8988T (cell line): ENCODE measurements at regions not wholly inside any gene's neighbourhood (a gene's known extent, or its start where the extent isn't known, plus 50 kb on each side); places are given as distances from the start of the nearest gene placed in this dataset.

ENCODE experiments used
- DNase-seq: peaks from one replicate; pipeline ENCODE4 v3.0.0; 2011

DNA sequence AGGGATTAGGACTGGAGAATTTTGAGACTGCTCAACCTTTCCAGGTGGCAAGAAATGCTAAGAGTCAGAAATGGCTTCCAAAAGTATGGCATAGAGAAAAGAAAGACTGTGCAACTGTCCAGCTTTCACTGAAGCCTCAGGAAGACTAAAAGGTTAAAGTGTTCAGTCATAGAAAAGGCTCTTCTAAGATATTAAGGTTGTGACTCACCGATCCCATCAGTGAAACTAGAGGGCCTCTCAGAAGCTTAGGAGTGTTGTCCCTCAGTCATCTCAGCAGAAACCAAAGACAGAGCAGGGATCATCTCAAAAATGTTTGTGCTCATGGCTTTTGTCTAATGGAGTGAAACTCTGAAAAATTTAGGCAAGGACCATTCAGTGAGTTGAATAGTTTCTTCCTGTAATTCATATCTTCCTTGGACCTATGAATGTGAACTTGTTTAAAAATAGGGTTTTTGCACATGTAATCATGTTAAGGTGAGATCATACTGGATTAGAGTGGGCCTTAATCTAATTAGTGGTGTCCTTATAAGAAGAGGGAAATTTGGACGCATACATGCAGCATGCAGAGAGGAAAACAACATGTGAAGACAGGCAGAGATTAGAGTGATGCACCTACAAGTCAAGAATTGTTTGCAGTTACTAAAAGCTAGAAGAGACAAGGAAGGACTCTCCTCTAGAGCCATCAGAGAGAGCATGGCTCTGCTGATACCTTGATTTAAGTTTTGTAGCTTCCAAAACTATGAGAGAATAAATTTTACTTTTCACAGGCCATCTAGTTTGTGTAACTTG, 71.3 kb downstream of the RPE65 start:
- DNase-seq: no peak

DNA sequence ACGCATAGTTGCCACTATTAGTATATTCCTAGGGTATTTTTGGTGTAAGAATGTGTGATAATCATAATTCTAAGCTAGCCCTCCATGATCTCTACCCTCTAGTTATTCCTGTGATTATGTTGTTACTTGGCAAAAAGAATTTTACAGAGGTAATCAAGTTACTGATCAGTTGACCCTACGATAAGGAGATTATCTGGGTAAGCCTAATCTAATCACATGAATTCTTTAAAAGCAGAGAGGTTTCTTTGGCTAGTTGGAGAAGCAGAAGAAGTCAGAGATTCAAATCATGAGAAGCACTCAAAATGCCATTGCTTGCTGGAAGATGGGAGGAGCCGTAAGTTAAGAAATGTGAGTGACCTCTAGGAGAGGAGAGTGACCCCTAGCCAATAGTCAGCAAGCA, 72.7 kb downstream of the RPE65 start:
- no peak for DNase-seq

DNA sequence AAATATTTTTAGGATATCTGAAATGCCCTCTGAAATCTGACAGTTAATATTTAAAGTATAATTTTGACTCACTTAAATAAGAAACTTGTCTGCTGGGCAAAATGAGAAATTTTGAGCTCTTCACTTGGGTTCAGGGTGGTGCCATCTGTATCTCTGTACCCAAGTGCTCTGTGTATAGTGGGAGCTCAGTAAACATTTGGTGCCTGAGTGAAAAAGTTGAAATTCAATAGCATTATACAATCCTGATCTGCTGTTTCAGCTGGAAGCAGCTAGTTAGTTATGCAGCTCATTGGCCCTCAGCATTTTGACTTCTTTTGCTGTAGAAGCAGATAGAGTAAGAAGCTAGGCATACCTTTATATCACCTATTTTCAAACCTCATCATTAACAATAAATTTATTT, 73.3 kb downstream of the RPE65 start:
- DNase-seq: no peak

DNA sequence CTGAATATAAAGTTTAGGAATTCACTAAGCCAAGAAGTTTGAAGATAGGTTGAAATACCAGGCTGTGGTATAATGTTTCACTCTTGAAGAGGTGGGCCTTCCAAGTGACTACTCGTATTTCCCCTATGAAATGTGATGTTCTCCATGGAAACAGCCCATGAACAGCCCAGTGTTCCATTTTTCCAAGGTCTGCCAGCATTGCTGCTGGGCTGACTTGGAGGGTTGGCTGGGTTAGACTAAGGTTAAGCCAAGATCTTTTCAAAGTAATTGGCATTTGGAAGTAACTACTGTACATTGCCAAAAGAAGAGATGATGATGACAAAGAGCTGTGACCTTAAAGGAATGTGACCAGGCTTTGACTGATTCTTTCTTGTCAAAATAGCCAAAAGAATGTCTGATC, 73.8 kb downstream of the RPE65 start:
- no peak for DNase-seq

DNA sequence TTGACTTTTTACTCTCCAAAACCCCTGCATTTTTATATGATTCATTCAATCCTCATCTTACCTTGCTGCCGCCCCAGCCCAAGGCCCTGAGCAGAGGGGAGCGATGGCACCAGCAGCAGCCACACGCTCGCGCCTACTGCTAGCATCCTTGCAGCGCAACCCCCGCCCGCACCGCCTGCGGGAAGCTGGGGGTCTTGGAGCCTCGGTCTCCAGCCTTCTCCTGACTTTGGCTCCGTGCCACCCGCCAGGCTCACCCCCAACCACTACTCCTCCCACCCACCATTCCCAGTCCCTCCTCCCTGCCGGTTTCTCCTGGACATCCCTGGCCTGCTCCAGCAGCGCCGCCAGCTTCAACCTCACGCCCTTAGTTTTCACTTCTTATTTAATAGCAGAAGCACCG, 76.6 kb downstream of the RPE65 start:
- no peak for DNase-seq

DNA sequence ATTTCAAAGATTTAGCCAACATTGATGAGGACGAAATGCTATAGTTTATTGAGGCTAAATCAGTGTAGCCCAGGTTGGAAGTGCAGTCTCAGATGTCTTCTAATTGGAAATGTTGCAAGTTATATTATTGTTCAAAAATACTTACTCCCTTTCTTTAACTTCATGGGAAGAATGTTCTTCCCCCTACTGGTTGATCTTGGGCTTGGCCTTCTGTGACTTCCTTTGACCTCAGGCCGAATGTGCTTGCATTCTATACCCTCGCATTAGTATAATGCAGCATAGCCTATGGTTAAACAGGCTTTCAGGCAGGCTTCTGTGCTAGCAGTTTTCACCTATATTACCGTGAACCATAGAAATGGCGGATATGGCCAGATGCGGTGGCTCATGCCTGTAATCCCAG, 77.3 kb downstream of the RPE65 start:
- DNase-seq: no peak

DNA sequence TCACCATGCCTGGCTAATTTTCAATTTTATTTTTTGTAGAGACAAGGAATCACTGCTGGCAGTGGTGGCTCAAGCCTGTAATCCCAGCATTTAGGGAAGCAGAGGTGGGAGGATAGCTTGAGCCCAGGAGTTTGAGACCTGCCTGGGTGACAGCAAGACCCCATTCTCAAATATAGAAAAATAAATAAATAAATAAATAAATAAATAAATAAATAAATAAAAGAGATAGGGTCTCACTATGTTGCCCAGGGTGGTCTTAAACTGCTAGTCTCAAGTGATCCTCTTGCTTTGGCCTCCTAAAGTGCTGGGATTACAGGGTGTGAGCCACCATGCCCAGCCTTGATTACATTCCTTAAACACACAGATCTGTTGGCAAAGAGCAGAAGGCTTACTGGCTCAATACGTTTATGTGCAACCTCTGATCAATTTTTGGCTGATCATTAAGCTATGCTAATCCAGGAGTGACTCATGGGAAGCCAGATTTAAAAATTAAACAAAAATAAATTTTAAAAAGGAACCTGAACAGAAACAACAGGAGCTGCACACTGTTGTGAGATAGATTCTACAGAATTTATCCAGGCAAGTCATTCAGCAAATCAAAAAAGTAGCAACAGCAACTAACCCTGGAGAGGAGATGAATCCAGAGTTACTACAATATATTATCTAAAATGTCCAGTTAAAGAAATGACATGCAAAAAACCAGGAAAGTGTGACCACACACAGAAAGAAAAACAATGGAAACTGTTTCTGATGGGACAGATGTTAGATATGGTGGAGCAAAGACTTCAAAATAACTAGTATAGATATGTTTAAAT, 79.4 kb downstream of the RPE65 start:
- DNase-seq: no peak

DNA sequence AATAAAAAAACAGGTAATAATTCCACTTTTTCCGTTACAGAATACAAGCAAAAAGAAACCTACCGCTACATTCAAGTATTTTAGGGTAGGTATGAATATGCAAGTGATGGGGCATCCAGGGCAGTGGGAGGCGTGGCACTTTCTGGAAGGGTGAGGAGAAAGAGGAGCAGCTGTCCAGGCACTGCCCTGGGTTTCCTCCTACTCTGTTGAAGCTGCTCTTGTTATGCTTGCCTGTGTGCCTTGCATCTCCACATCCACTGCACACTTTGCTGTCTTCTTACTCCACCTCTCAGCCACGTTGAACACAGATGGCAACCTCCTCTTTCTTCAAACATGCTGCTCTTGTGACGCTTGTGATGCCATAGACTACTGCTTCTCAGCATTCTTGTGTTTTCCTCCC, 83.2 kb downstream of the RPE65 start:
- no peak for DNase-seq

DNA sequence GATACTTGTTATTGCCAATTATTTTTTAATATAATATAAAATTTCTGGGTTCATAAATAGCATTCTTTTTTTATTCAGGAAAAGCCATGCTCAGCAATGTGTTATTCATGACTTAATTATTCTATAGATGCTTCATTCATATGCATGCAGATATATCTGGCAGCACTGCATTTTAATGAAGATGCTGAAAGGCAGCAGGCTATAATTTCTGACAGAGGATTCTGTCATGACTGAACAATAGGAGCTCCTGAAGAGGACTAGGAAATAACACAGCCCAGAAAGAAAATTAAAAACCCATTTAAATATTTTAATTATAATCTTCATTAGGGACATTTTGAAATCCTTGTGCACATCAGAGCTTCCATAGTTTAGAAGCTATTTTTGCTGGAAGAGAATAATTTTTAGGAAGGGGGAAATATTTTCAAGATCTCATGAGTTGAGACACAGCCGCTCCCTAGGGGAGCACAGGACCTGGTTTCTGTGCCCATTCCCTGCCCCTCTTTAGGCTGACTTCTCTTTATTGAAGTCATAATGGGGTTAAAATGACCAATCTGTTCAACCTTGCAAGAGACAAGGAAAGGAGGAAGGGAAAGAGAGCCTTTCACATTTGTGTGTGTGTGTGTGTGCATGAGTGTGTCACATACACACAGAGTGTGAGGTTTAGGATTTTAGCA, 83.9 kb downstream of the RPE65 start:
- no peak for DNase-seq

DNA sequence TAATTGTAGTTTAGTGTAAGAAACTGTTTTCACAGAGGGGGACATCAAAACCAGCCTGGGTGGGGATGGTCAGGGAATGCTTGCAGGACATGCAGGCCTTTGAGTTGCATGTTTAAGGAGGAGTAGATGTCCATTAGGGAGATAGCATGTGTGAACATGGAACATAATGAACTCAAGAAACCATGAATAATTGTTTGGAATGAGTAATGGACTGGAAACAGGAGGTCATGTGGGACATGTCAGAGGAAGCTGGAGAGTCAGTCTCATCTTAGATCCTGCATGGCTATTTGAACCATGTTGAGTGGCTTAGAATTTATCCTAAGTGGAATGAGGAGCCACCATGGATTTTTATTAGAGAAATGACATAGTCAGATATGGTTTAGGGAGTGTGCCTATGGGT, 86.4 kb downstream of the RPE65 start:
- DNase-seq: no peak

DNA sequence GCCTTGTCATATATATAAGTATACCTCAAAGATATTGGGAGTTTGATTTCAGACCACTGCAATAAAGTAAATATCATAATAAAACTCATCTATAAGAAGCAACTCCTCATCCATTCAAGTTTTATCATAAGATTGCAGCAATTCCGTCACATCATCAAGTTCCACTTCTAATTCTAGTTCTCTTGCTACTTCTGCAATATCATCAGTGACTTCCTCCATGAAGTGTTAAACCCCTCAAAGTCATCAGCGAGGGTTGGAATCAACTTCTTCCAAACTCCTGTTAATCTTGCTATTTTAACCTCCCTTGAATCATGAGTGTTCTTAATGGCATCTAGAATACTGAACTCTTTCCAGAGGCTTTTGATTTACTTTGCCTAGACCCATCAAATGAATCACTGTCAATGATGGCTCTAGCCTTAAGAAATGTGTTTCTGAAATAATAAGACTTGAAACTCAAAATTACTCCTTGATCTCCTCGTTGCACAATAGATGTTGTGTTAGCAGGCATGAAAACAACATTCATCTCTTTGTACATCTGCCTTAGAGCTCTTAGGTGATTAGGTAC, 88.3 kb downstream of the RPE65 start:
- no peak for DNase-seq

DNA sequence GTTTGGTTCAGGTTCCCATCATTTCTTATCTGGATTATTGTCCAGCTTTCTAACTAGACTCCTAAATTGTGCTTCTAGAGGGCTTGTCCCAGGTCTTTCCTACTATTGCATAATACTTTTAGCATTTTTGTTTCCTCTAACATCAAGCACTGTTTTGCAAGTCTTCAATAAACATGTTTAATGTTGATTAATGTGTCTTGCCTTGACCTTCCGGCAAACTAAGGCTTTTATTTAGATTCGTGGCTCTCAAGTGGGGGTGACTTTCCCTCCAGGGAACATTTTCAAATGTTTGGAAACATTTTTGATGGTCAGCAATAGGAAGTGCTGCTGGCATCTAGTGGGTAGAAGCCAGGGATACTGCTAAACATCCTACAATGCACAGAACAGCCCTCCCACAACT, 90.7 kb downstream of the RPE65 start:
- no peak for DNase-seq

DNA sequence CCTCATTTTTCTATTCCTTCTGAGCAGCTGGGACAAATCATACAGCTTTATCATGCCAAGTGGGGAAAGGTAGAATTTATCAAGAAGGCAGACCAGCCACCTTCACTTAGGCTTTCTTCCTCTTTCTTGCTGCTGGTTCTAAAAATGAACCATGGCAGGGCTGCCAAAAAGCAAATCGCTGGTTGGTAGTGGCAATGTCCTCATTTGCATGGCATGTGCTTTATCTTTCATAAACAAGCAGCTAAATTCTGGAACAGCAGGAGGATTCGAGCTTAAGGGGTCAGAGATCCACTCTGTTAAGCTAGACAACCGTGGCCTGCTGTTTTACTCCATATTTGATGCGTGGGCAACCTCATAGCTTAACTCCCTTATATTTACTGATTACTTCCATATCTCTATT, 91.3 kb downstream of the RPE65 start:
- no peak for DNase-seq

DNA sequence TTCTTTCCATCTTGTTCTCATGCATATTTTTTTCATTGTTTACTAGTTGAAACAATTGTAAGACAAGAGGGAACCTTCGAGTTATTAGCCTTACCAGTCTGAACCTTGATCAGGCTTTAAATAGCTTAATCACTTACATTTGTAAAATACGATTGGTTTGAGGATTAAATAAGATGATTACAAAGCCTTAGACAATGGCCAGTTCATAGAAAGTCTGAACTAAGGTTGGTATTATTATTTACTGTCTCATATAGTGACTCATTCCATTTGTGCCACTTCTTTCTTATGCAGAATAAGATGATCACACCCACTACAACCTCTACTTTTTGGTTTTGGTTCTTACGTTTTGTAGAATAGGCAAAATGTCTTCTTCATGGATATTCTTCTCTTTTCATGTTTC, 94.1 kb downstream of the RPE65 start:
- no peak for DNase-seq

DNA sequence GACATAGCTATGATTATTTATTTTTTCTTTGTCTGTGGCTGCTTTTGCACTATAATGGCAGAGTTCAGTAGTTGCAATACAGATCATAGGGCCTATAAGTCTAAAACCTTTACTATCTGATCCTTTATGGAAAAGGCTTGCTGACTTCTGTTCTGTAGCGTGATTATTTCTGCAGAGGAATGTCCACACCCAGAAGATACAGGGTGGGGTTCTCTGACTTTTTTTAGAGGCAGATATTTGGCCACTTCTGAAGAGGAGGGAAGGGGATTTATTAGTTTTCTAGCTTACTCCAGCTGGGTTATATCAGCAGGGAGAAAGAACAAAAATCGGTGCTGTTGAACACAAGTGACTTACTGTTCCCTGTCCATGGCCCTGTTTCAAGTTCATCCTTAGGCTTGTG, 97.6 kb downstream of the RPE65 start:
- DNase-seq: no peak

DNA sequence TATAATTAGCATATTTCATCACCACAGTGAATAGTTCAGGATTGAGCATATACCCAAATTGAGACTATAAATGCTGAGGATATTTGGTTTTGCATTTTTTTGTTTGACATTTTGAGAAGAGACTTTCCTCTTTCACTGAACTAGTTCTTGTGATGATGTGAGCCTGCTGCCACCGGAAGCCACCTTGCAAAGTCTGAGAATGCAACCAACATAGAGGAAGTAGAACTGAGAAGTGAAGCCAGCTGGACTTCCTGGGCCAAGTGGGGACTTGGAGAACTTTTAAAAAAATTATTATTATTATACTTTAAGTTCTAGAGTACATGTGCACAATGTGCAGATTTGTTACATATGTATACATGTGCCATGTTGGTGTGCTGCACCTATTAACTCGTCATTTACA, 102.3 kb downstream of the RPE65 start:
- no peak for DNase-seq

DNA sequence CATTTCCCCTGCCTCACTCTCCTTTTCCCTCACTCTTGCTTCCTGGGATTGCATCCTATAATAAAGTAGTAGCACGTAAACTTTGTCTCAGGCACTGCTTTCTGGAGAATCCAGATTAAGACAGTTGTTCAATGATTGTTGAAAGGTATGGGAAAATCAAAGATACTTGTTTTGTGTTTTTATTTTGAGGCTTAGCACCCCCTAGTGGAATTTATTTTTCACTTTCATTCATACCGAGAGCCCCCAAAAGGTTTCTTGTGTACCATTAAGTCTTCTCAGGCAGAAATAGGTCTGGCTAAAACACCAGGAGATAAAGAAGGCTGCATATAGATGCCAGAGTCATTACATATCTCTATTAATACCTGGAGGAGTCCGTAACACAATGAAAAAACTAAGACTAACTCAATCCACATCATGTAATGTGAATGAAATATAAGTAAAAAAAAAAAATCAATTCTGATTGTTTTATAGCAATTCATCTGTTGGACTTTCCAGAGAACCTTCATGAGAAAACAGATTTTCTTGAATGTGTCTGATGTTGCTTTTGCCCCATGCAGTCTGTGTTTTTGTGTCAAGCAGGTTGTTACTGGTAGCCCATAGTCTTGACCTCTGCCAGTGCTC, 103.5 kb downstream of the RPE65 start:
- no peak for DNase-seq

DNA sequence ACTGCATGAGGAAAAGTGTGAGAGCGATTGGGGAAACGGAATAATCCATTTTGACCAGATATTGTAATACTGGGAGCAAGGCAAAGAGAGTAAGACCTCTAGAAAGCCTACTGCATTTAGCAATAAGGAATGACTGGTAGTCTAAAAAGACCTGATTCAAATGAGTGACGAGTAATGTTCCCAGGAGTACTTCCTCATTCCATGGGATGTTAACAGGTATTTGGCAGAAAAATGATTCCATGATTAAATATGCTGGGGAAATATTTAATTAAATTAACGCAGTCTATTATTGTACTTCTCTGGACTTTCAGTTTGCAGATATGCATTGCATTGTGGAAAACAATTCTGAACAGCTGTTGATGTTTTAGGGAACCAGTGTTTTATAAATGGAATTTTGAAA, 105.5 kb downstream of the RPE65 start:
- DNase-seq: no peak

DNA sequence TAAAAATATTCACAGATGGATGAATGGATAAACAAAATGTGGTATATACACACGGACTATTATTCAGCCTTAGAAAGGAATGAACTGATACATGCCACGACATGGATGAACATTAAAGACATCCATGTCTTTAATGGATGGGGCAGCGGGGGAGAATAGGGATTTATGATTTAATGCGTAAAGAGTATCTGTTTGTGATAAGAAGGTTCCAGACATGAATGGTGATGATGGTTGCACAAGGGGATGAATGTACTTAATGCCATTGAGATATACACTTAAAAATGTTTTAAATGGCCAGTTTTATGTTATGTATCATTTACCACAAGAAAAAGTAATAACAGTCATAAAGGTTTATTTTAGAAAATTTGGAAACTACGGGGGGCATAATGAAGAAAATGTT, 108.6 kb upstream of the WLS start:
- DNase-seq: no peak

DNA sequence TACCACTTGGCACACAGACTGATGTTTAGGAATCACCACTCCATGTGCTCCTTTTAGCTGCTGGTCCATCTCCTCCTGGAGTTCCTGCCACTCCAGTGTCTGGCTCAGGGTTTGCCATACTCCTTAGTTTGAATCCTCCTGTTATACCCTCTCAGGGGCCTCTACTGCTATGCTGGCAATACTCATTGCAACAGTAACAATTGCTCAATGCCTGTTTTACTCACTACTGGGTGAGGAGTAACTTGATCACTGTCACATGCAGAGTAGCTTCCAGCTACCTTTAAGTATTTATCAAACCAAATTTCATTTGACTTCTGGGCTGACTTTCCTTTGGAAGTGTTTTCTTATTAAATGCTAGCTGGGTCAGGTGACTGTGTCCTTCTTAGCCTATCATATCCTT, 107.2 kb upstream of the WLS start:
- no peak for DNase-seq

DNA sequence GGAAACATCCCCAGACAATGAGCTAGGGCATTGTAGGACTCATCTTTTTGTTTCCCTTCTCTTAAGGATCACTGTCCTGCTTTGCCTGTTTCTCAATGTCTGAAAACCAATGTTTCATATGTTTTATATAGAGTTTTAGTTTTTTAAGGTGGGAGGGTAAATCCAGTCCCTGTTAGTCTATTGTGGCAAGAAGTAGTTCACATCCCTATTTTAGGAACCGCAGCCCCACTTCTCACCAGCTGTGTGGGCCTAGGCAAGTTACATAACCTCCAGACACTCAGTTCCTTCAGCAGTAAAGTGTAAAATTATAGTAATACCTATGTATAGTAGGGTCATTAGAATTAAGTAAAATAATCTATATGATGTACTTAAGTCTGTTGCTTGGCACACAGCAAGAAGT, 105.8 kb upstream of the WLS start:
- no peak for DNase-seq

DNA sequence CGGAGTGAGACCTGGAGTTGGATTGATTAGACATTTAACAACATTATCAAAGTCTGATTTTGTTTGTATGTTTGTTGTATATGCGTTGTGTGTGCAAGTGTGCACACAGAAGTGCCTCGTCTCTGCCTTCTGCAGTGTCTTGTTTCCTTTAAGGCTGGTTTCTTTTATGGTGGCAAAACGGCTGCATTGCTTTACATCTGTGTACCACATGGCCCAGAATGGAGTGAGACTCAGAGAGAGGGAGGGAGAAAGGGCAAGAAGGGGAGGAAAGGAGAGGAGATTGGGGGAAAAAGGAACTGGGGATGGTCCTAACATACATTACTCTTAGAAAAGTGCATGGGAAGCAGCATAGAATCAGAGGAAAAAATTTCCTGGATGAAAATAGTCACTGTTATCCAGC, 99.7 kb upstream of the WLS start:
- no peak for DNase-seq
